ENCODE measurements at regions not wholly inside any gene's neighbourhood (a gene's known extent, or its start where the extent isn't known, plus 50 kb on each side); places are given as distances from the start of the nearest gene placed in this dataset.

GRCh38 chr6:44539701-44540355, 152.3 kb downstream of the CDC5L start:
- no peak for TF ChIP-seq CTCF (IDR thresholded peaks at IDR 0.05)

GRCh38 chr6:44540881-44541280, 153.4 kb downstream of the CDC5L start:
- no peak for TF ChIP-seq CTCF (IDR thresholded peaks at IDR 0.05)

GRCh38 chr6:44542401-44543116, 155.1 kb downstream of the CDC5L start:
- TF ChIP-seq CTCF (IDR thresholded peaks at IDR 0.05) = no peak

- no peak for TF ChIP-seq CTCF (IDR thresholded peaks at IDR 0.05)
Measured at GRCh38 chr6:44543664-44544063, 156.2 kb downstream of the CDC5L start.

- TF ChIP-seq CTCF (IDR thresholded peaks at IDR 0.05) = no peak
Measured at GRCh38 chr6:44545224-44545623, 157.7 kb downstream of the CDC5L start.

- no peak for TF ChIP-seq CTCF (IDR thresholded peaks at IDR 0.05)
Measured at GRCh38 chr6:44548319-44548718, 160.8 kb downstream of the CDC5L start.

GRCh38 chr6:44549516-44549915, 162.0 kb downstream of the CDC5L start:
- no peak for TF ChIP-seq CTCF (IDR thresholded peaks at IDR 0.05)

Measured in LNCAP (cell line).